K562 (cell line): ENCODE measurements at regions not wholly inside any gene's neighbourhood (a gene's known extent, or its start where the extent isn't known, plus 50 kb on each side); places are given as distances from the start of the nearest gene placed in this dataset.
"Not testable (repeated sequence)": the region's sequence is repeated elsewhere in the genome, so short reads cannot be mapped to it uniquely, and the experiment has no call there.

Experiments
- CEBPB ChIP-seq: fragments of 450-650 bp; IDR thresholded peaks from 2 replicates; pipeline ENCODE4 v1.6.1; 2016; ENCODE audit warnings: missing genetic modification characterization, missing compliant biosample characterization
- GABPA ChIP-seq: fragments of 200-800 bp; sonication (Bioruptor generic); conservative IDR thresholded peaks from 2 replicates; pipeline ENCODE4 v1.6.1; 2016; ENCODE audit warnings: low read depth, missing genetic modification characterization, missing compliant biosample characterization
- NR2C2 ChIP-seq, 2 experiments: fragments of 200-800 bp in 1 of 2; sonication (Bioruptor generic) in 1 of 2; sonication (generic) in 1 of 2; formaldehyde crosslinking in 1 of 2; IDR thresholded peaks; 2 replicates each; pipeline versions ENCODE4 v1.6.1 to v1.8.0; 2016 to 2022; ENCODE audit warnings: mild to moderate bottlenecking in 1 of 2, missing compliant biosample characterization in 1 of 2, missing genetic modification characterization in 1 of 2, missing genetic modification reagents in 1 of 2
- POLR2AphosphoS5 ChIP-seq: IDR thresholded peaks from 2 replicates; pipeline ENCODE4 v1.6.1; 2011; ENCODE audit warnings: mild to moderate bottlenecking, low read depth, low read length, moderate library complexity; ENCODE audit not compliant: control insufficient read depth, insufficient read depth
- TF ChIP-seq, protein P1 (sequence below), 3 experiments: IDR thresholded peaks in 2 of 3; conservative IDR thresholded peaks in 1 of 3; 2 replicates each; pipeline ENCODE4 v1.5.1; 2011 to 2012; ENCODE audit warnings: low read length in 3 of 3, mild to moderate bottlenecking in 3 of 3, control low read depth in 2 of 3, improper control_type of control experiment in 1 of 3, inconsistent platforms in 1 of 3, low read depth in 1 of 3, mixed read lengths in 1 of 3, moderate library complexity in 1 of 3; ENCODE audit not compliant: insufficient read depth in 2 of 3

DNA sequence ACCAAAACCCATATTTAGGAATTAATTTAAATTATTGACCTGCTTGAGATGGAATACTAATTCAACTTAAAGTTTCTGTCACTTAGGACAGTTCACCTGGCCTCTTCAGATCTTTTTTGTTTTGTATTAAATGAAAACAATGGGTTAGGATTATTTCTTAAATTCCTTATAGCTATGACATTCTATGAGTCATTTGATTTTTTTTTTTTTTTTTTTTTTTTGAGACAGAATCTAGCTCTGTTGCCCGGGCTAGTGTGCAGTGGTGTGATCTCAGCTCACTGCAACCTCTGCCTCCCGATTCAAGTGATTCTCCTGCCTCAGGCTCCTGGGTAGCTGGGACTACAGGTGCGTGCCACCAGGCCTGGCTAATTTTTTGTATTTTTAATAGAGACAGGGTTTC is 431.6 kb downstream of the ISL1 start:
- TF ChIP-seq, protein P1, sequence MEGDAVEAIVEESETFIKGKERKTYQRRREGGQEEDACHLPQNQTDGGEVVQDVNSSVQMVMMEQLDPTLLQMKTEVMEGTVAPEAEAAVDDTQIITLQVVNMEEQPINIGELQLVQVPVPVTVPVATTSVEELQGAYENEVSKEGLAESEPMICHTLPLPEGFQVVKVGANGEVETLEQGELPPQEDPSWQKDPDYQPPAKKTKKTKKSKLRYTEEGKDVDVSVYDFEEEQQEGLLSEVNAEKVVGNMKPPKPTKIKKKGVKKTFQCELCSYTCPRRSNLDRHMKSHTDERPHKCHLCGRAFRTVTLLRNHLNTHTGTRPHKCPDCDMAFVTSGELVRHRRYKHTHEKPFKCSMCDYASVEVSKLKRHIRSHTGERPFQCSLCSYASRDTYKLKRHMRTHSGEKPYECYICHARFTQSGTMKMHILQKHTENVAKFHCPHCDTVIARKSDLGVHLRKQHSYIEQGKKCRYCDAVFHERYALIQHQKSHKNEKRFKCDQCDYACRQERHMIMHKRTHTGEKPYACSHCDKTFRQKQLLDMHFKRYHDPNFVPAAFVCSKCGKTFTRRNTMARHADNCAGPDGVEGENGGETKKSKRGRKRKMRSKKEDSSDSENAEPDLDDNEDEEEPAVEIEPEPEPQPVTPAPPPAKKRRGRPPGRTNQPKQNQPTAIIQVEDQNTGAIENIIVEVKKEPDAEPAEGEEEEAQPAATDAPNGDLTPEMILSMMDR (IDR thresholded peaks at IDR 0.05 in 2 of 3, conservative IDR thresholded peaks at IDR 0.05 in 1 of 3; ENCODE audit: insufficient read depth in 2 of 3, low read depth in 1 of 3, low read length in 3 of 3), result not testable (repeated sequence)
- not testable (repeated sequence) for TF ChIP-seq CEBPB (tag); NR2C2 (CRISPR knock-in tag; IDR thresholded peaks at IDR 0.05); NR2C2 (tag; IDR thresholded peaks at IDR 0.05); GABPA (tag); POLR2AphosphoS5
